Upper lobe of left lung (tissue), 4 donors: ENCODE measurements at regions not wholly inside any gene's neighbourhood (a gene's known extent, or its start where the extent isn't known, plus 50 kb on each side); places are given as distances from the start of the nearest gene placed in this dataset.
A peak's percentile ranks its signal among the peaks of the same experiment; 100 is the strongest.

Experiments
- CTCF ChIP-seq, 6 experiments: fragments of 450-650 bp in 4 of 6; fragments of 200-600 bp in 2 of 6; sonication (generic) in 2 of 6; IDR thresholded peaks; one replicate each; pipeline ENCODE4 v1.5.1; 2016 to 2019; ENCODE audit warnings: antibody characterized with exemption in 6 of 6
- POLR2A ChIP-seq, 4 donors: fragments of 450-650 bp; IDR thresholded peaks; one replicate each; pipeline ENCODE4 v1.5.1; 2016 to 2017; ENCODE audit warnings: antibody characterized with exemption in 4 of 4, mild to moderate bottlenecking in 2 of 4
- POLR2AphosphoS5 ChIP-seq, 2 donors: sonication (generic); formaldehyde crosslinking; IDR thresholded peaks; one replicate each; pipeline ENCODE4 v1.5.1; 2017; ENCODE audit warnings: antibody characterized with exemption in 2 of 2

- peak in 1 of 2 donors; percentile 22 for TF ChIP-seq POLR2AphosphoS5 (IDR thresholded peaks at IDR 0.05)
- no peak for TF ChIP-seq CTCF (IDR thresholded peaks at IDR 0.05)
- peak in 1 of 4 donors; percentile 25 for TF ChIP-seq POLR2A (IDR thresholded peaks at IDR 0.05)
Measured at GRCh38 chr3:46130631-46131310, 77.3 kb downstream of the CCR1 start.
